ENCODE measurements at regions not wholly inside any gene's neighbourhood (a gene's known extent, or its start where the extent isn't known, plus 50 kb on each side); places are given as distances from the start of the nearest gene placed in this dataset.

GRCh38 chr7:124251636-124252035 is 218.8 kb upstream of the TMEM229A start:
- no peaks in the 10 kb centered on the region for H3K9me3 ChIP-seq (ENCODE audit: insufficient read depth in 2 of 2, low read depth in 1 of 2, low read length in 1 of 2)
- H3K79me2 ChIP-seq (ENCODE audit: control insufficient read depth in 1 of 2, insufficient read depth in 2 of 2, low read length in 2 of 2): no peaks in the 10 kb centered on the region
- H2BK12ac ChIP-seq (ENCODE audit: low read depth, low read length): no peak overlapping the region
- H3K4ac ChIP-seq (replicated peaks; ENCODE audit: insufficient read length, low read depth, low read length): no peak overlapping the region
- no peaks in the 10 kb centered on the region for H3K27me3 ChIP-seq (replicated peaks in 1 of 4; ENCODE audit: control insufficient read depth in 3 of 4, extremely low read depth in 1 of 4, insufficient read depth in 3 of 4, low read length in 3 of 4)
- no peak overlapping the region for H2BK5ac ChIP-seq (ENCODE audit: low read depth, low read length)
- H3K18ac ChIP-seq (ENCODE audit: extremely low read depth, low read length): no peak overlapping the region
- no peak overlapping the region for H3K56ac ChIP-seq (replicated peaks; ENCODE audit: insufficient read length, low read depth, low read length)
- H2BK20ac ChIP-seq (ENCODE audit: low read length): no peak overlapping the region
- H2BK15ac ChIP-seq (ENCODE audit: low read length): no peak overlapping the region
- no peaks in the 10 kb centered on the region for H4K20me1 ChIP-seq (replicated peaks in 1 of 2; ENCODE audit: control insufficient read depth in 1 of 2, insufficient read depth in 2 of 2, low read length in 2 of 2)
- no peak overlapping the region for H2AK5ac ChIP-seq (ENCODE audit: low read depth, low read length)
- no peak overlapping the region for H3K27ac ChIP-seq (ENCODE audit: low read depth, low read length)
- no peaks in the 10 kb centered on the region for H3K36me3 ChIP-seq (ENCODE audit: control insufficient read depth in 2 of 4, insufficient read depth in 4 of 4, low read length in 3 of 4)
- no peak overlapping the region for H4K5ac ChIP-seq (ENCODE audit: insufficient read length, low read depth, low read length)
- H3K4me1 ChIP-seq (replicated peaks in 1 of 4; ENCODE audit: control insufficient read depth in 3 of 4, insufficient read depth in 4 of 4, low read length in 3 of 4): no peaks in the 10 kb centered on the region; a peak in 1 of 7 replicates
- no peak for FAIRE-seq
- H3K9ac ChIP-seq (replicated peaks in 1 of 4; ENCODE audit: extremely low read depth in 1 of 4, low read depth in 3 of 4, low read length in 3 of 4): no peak overlapping the region
- H3K4me2 ChIP-seq (ENCODE audit: insufficient read depth in 1 of 2, low read depth in 2 of 2, low read length in 2 of 2): no peak overlapping the region
- H2BK120ac ChIP-seq (replicated peaks; ENCODE audit: low read depth, low read length): no peak overlapping the region
- H3K23me2 ChIP-seq (ENCODE audit: low read depth, low read length): no peaks in the 10 kb centered on the region
- DNase-seq (ENCODE audit: low read depth in 1 of 2, low spot score in 2 of 2): no peak
- H4K8ac ChIP-seq (ENCODE audit: extremely low read depth, insufficient read depth, low read length): no peak overlapping the region
- H3K14ac ChIP-seq (ENCODE audit: insufficient read length): no peak overlapping the region
- no peak overlapping the region for H3K4me3 ChIP-seq (ENCODE audit: extremely low read depth in 1 of 4, insufficient read depth in 2 of 4, low read depth in 3 of 4, low read length in 4 of 4)
- ChIA-PET POLR2A (ENCODE audit: partially characterized antibody) (no interaction called here), CTCF (ENCODE audit: partially characterized antibody) (no interaction called here)
- H3K23ac ChIP-seq (ENCODE audit: insufficient read length): no peak overlapping the region
- H2AFZ ChIP-seq (ENCODE audit: low read length): no peak overlapping the region
- H3K79me1 ChIP-seq (ENCODE audit: low read depth, low read length): no peaks in the 10 kb centered on the region; the same call in 1 of the 2 replicates
- H4K91ac ChIP-seq (replicated peaks; ENCODE audit: insufficient read length, low read length): no peak overlapping the region
- TF ChIP-seq FOSL1 (IDR thresholded peaks at IDR 0.05; ENCODE audit: insufficient read depth, low read depth, low read length): no peak
- TF ChIP-seq KDM5A (IDR thresholded peaks at IDR 0.05; ENCODE audit: low read length): no peak
- no peak for TF ChIP-seq SRF (IDR thresholded peaks at IDR 0.05; ENCODE audit: low read depth, low read length)
- no peak for TF ChIP-seq JUN (IDR thresholded peaks at IDR 0.05; ENCODE audit: low read depth, low read length)
- no peak for TF ChIP-seq SIRT6 (IDR thresholded peaks at IDR 0.05; ENCODE audit: low read length)
- no peak for TF ChIP-seq GTF2F1 (IDR thresholded peaks at IDR 0.05; ENCODE audit: borderline replicate concordance, low read depth, low read length)
- no peak for TF ChIP-seq ATF2 (IDR thresholded peaks at IDR 0.05; ENCODE audit: low read length)
- TF ChIP-seq TAF7 (optimal IDR thresholded peaks at IDR 0.05; ENCODE audit: borderline replicate concordance, low read depth, low read length): no peak
- no peak for TF ChIP-seq RAD21 (IDR thresholded peaks at IDR 0.05 in 1 of 2, conservative IDR thresholded peaks at IDR 0.05 in 1 of 2; ENCODE audit: low read depth in 2 of 2, low read length in 2 of 2)
- no peak for TF ChIP-seq ASH2L (IDR thresholded peaks at IDR 0.05; ENCODE audit: low read length)
- TF ChIP-seq CBX5 (IDR thresholded peaks at IDR 0.05; ENCODE audit: low read depth, low read length): no peak
- no peak for TF ChIP-seq TAF1 (IDR thresholded peaks at IDR 0.05; ENCODE audit: low read depth, low read length)
- no peak for TF ChIP-seq RFX5 (IDR thresholded peaks at IDR 0.05; ENCODE audit: borderline replicate concordance, low read depth, low read length)
- no peak for TF ChIP-seq HDAC6 (IDR thresholded peaks at IDR 0.05; ENCODE audit: low read depth, low read length)
- no peak for TF ChIP-seq CREB1 (IDR thresholded peaks at IDR 0.05)
